Activated B cell treated with CpG ODN at 0.5 μM for 24 hours (primary cell): ENCODE measurements at regions not wholly inside any gene's neighbourhood (a gene's known extent, or its start where the extent isn't known, plus 50 kb on each side); places are given as distances from the start of the nearest gene placed in this dataset.

Experiments
- ATAC-seq: fragments of 200-7000 bp; cut with Tn5 transposase; one replicate; pipeline ENCODE4 v1.10.0; 2021; ENCODE audit warnings: low read depth, mild to moderate bottlenecking, moderate library complexity
- CTCF ChIA-PET: fragments of 350-600 bp; sonication (Branson Sonifier 250); formaldehyde crosslinking; loops from one replicate; lab custom pipeline; 2021; ENCODE audit warnings: antibody characterized with exemption; lab: Charles Lee
- POLR2A ChIA-PET: fragments of 350-600 bp; sonication (Branson Sonifier 250); formaldehyde crosslinking; loops from one replicate; lab custom pipeline; 2021; ENCODE audit warnings: antibody characterized with exemption; lab: Charles Lee
- DNase-seq: peaks from one replicate; pipeline ENCODE4 v3.0.0; 2022
- H3K27ac Mint-ChIP-seq: one replicate; pipeline ENCODE4 v1.8.0; 2020; ENCODE audit warnings: mixed read lengths
- H3K27me3 Mint-ChIP-seq: one replicate; pipeline ENCODE4 v1.8.0; 2021; ENCODE audit warnings: mixed read lengths
- H3K36me3 Mint-ChIP-seq: one replicate; pipeline ENCODE4 v1.8.0; 2021; ENCODE audit warnings: low read depth, mixed read lengths
- H3K4me1 Mint-ChIP-seq: one replicate; pipeline ENCODE4 v1.8.0; 2021; ENCODE audit warnings: mixed read lengths
- H3K4me3 Mint-ChIP-seq: one replicate; pipeline ENCODE4 v1.8.0; 2020; ENCODE audit warnings: mild to moderate bottlenecking, mixed read lengths
- H3K9me3 Mint-ChIP-seq: one replicate; pipeline ENCODE4 v1.8.0; 2020; ENCODE audit warnings: mixed read lengths
- CTCF ChIP-seq: fragments of 200-600 bp; IDR thresholded peaks from one replicate; pipeline ENCODE4 v1.8.0; 2022; ENCODE audit warnings: antibody characterized with exemption, mild to moderate bottlenecking
- intact Hi-C: fragments of 100-400 bp; cut with micrococcal nuclease; formaldehyde crosslinking; loops from one replicate; pipeline ENCODE4 v1.15.1; 2024

DNA sequence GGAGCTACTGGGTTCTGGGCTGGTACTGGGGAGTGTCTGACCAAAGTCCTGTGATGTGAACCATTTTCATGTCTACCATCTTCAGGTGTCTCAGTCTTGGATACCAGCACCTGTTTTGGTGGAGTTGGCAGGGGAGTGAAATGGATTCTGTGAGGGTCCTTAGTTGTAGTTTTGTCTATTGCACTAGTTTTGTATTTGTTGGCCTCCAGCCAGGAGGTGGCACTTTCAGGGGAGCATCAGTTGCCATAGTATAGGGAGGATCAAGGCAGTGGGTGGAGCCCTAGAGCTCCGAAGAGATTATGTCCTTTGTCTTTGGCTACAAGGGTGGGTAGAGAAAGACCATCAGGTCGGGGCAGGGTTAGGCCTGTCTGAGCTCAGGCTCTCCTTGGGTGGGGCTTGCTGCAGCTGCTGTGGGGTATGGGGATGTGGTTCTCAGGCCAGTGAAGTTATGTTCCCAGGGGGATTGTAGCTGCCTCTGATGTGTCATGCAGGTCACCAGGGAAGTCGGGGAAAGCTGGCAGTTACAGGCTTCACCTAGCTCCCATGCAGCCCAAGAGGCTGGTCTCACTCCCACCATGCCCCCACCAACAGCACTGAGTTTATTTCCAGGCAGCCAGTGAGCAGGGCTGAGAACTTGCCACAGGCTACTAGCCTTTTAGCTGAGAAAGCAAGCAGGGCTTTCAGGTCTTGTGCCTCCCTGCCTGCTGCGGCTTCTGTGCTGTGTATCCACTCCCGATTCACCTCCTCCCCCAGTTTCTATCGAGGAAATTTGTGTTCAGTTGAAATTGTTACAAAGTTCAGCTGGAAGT is 153.1 kb downstream of the ZNF365 start:
- Mint-ChIP-seq H3K36me3 (peaks cover 19% of the 10 kb centered on the region), H3K4me3 (peak overlapping the region; percentile 64), H3K27ac (peak overlapping the region; percentile 92), H3K27me3 (no peaks in the 10 kb centered on the region), H3K4me1 (peaks cover 58% of the 10 kb centered on the region), H3K9me3 (peaks cover 24% of the 10 kb centered on the region)
- intact Hi-C loops = loop anchor here (1.0 to 10.0 kb wide), 12 partner anchors 10 to 740 kb away; partner anchors contain the start of genes ARID5B, EGR2 and NRBF2
- DNase-seq = peak; percentile 63
- TF ChIP-seq CTCF = no peak
- ATAC-seq = peak; percentile 81
- ChIA-PET CTCF (interaction anchor here (0.7 to 2.1 kb wide), 12 partner anchors 13 to 631 kb away, joined by 3 to 10 read pairs (median 4); partner anchors contain the start of gene EGR2), POLR2A (interaction anchor here (0.6 to 2.8 kb wide), 16 partner anchors 9 to 625 kb away, joined by 3 to 21 read pairs (median 6); partner anchors contain the start of genes ARID5B, EGR2 and NRBF2)

DNA sequence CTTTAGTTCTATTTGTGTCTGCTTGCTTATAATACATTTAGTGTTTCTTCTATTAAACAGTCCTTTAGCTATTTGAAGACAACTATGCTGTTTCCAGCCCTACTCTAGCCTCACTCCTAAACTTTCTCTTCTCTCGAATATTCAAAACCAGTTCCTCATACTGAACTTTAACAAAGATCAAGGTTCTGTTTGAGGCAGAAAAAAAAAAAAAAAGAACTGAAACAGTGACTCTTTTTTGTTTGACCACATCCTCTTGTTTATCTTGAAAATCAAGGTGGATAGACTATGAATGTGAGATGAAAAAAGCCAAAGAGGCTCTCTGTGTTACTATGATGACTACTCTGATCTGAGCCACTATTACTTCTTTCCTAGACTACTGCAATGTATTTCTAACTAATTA is 154.3 kb downstream of the ZNF365 start:
- ATAC-seq (peak; percentile 59), DNase-seq (no peak)
- CTCF ChIA-PET = interaction anchor here (0.6 to 2.1 kb wide), 10 partner anchors 12 to 556 kb away, joined by 3 to 10 read pairs (median 3); partner anchors contain the start of gene EGR2
- Mint-ChIP-seq H3K27me3 (no peaks in the 10 kb centered on the region), H3K27ac (peak overlapping the region; percentile 92), H3K4me3 (peak overlapping the region; percentile 64), H3K9me3 (peaks cover 14% of the 10 kb centered on the region), H3K4me1 (peaks cover 58% of the 10 kb centered on the region), H3K36me3 (peaks cover 16% of the 10 kb centered on the region)
- POLR2A ChIA-PET = interaction anchor here (0.5 to 2.8 kb wide), 18 partner anchors 9 to 627 kb away, joined by 3 to 21 read pairs (median 6); partner anchors contain the start of genes ARID5B, EGR2 and NRBF2
- intact Hi-C loops = loop anchor here (1.0 to 10.0 kb wide), 9 partner anchors 12 to 739 kb away; partner anchors contain the start of gene ARID5B
- TF ChIP-seq CTCF = no peak

GRCh38 chr10:62529396-62529795 is 155.2 kb downstream of the ZNF365 start:
- TF ChIP-seq CTCF = no peak
- H3K4me3 Mint-ChIP-seq = peak overlapping the region; percentile 6
- H3K27ac Mint-ChIP-seq = peak overlapping the region; percentile 92
- ATAC-seq = no peak
- no peak for DNase-seq
- H3K4me1 Mint-ChIP-seq = peaks cover 65% of the 10 kb centered on the region
- CTCF ChIA-PET = interaction anchor here (1.1 kb wide), 1 partner anchor 73 kb away, joined by 3 read pairs; no protein-coding TSS in a partner anchor
- H3K27me3 Mint-ChIP-seq = no peaks in the 10 kb centered on the region
- peaks cover 16% of the 10 kb centered on the region for H3K36me3 Mint-ChIP-seq
- POLR2A ChIA-PET = interaction anchor here (0.8 to 2.8 kb wide), 3 partner anchors 8 to 12 kb away, joined by 6 to 13 read pairs (median 8); no protein-coding TSS in a partner anchor
- intact Hi-C loops = loop anchor here (2.0 to 10.0 kb wide), 6 partner anchors 23 to 738 kb away; partner anchors contain the start of gene ARID5B
- H3K9me3 Mint-ChIP-seq = peaks cover 14% of the 10 kb centered on the region

DNA sequence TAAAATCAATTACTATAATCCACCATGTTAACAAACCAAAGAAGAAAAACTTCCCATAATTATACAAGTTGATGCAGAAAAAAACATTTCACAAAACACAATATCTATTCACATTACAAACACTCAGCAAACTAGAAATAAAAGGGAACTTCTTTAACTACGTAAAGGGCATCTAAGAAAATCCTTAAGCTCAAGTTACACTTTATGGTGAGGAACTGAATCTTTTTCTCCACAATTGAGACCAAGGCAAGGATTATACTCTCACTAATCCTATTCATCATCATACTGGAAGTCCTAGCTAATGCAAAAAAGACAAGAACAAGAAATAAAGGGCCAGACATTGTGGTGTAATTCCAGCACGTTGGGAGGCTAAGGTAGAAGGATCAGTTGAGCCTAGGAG is 159.9 kb downstream of the ZNF365 start:
- Mint-ChIP-seq H3K27me3 (no peaks in the 10 kb centered on the region), H3K4me1 (peaks cover 40% of the 10 kb centered on the region), H3K9me3 (peaks cover 22% of the 10 kb centered on the region), H3K36me3 (peaks cover 16% of the 10 kb centered on the region), H3K27ac (no peak overlapping the region), H3K4me3 (no peak overlapping the region)
- TF ChIP-seq CTCF = no peak
- ATAC-seq = no peak
- intact Hi-C loops = no loop called here
- POLR2A ChIA-PET = interaction anchor here (0.6 to 0.8 kb wide), 2 partner anchors 491 to 630 kb away, joined by 3 to 6 read pairs; no protein-coding TSS in a partner anchor
- no peak for DNase-seq
- CTCF ChIA-PET = interaction anchor here (1.0 kb wide), 2 partner anchors 20 to 550 kb away, joined by 5 read pairs; no protein-coding TSS in a partner anchor
